Activated CD4-positive, alpha-beta T cell treated with anti-CD3 and anti-CD28 coated beads for 1 hour (primary cell): ENCODE measurements at regions not wholly inside any gene's neighbourhood (a gene's known extent, or its start where the extent isn't known, plus 50 kb on each side); places are given as distances from the start of the nearest gene placed in this dataset.
"Not testable (repeated sequence)": the region's sequence is repeated elsewhere in the genome, so short reads cannot be mapped to it uniquely, and the experiment has no call there.

Experiments
- DNase-seq: peaks from one replicate; pipeline ENCODE4 v3.0.0-alpha.2; 2020

DNA sequence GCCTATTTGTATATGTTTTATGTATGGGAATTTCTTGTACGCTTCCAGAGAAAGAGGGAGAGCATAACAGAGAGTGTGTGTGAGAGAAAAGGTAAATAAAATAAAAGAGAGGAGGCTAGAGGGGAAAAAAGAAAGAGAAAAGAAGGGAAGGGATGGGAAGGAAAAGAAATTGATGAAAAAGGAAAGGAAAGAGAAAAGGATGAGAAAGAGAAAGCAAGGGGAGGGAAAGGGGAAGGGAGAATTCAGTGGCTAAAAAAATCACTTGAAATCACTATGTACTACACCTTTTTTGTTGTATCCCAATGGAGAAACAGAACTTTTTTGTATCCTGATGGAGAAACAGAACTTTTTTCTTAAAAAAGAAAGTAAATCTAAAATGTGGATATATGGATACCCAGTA is 165.5 kb upstream of the MBNL1 start:
- DNase-seq, result no peak

DNA sequence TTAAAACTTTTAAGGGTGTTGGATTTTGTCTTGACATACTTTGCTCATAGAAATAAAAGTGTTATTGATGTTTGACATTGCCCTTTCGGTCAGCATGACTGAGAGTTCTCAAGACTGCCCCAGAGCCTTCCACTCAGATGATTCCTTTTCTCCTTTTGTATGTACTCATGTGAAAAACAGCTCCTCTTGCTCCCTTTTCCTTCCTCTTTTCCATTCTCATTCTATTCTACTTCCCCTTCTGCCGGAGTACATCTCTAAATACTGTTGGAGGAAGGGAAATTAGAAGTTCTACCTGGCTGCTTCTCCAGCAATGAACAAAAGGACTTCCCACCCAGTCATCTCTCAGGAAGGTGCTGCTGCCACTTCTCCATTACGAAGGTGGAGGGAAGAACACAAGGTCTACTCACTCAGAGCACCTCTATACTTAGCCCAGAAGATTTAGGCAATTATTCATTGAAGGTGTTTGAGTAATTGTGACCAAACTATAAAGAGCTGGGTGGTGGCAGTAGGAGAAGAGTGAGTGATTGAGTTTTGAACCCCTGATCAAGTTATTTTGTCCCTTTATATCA is 163.8 kb upstream of the MBNL1 start:
- DNase-seq, result no peak

DNA sequence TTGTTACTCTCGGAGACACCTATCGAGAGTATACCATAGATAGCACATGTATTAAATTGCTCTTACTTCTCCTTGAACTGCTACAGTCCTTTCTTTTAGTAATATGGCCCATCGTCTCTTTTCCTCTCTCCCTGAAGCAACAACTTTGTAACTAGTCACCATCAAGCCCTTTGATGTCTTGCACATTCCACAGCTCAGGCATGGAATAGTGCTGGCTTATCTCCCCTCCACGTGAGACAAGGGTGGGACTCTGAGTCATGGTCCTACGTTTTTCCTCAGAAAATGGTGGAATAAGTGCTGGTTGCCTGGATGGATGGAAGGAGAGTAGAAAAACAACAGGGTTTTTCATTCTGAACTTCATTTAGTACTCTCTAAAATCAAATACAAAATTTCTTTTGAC is 163.3 kb upstream of the MBNL1 start:
- no peak for DNase-seq

DNA sequence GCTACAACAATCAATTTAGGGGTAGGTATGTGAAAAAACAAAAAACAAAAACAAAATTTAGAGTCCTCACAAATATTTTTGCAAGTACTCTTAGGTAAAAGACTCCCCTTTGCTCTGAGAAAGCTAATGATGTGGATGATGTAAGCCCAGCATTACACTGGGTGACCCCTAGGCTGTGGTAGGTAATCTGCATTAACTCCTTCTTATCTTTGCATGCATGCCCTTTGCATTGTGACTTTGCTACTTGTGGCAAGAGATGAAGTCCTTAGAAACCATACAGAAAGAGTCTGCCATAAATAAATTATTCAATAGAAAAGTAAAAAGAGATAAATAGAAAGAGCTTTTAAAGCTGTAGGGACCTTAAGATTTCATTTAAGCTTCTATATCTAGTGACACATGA is 159.7 kb upstream of the MBNL1 start:
- DNase-seq, result no peak

DNA sequence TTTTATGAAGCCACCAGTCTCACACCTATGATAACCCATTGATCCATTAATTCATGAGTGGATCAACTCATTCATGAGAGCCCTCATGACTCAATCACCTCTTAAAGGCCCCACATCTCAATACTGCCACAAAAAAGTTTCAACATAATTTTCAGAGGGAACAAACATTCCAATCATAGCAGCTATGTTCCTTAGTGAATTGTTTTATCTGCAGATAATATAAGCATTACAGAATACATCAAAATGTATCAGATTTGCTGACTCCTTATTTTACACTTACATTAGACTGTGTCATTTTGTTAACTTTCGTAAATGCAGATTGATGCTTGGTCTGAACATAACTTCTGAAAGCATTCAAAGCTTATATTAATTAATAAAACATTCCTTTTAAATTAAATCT is 155.3 kb upstream of the MBNL1 start:
- DNase-seq, result no peak

DNA sequence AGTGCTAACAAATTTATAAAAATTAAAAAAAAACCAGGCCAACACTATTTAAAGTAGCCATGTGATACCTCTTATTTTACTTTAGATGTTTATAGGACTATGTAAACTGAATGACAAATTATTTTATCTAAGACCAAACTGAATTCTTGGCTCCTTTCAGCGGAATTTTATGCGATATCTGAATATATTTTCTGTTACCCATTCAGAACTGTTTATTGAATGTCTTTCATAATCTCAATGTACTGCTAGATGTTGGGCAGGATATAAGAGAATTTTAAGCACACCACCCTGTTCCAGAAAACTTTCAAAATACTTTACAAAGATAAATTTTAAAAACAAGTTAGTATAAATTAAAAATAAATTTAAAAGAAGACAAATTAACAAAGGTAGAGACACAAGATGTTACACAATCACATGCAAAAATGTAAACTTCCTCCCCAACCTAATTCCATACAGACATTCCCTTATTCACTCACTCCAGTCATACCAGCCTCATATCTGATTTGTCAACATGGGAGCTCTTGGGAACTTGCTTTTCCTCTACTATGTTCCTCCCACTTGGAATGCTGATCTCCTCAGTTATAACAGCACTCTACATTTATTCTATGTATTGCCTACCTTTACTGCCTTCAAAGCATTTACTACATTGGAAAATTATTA is 154.6 kb upstream of the MBNL1 start:
- no peak for DNase-seq

DNA sequence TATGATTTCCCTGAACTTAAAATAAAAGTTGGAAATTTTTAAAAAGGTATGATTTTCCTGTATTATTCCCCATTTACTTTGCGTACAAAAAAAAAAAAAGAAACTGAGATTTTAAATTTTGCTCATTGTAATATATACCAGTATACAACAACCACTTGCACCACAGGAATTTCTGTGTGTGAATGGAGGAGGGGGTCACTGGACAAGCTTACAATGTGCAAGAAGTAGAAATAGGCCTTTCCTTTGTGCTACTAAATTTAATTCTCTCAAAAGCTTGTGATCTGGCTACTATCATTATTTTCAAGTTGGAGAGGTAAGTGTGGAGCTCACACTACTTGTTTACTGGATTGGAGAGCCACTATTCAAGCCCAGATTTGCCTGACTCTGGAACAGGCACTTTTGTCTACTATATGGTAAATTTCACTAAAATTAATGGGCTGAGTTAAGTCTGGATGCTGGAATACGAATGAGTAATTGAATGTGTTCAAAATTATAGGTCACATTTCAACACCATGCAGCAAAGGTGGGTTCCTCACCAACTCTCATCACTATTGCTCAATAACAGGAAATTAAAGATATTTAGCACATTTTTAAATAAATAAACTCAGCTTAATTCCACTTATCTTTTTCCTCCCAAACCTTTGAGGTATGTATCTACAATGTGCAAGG is 148.0 kb upstream of the MBNL1 start:
- DNase-seq, result no peak

DNA sequence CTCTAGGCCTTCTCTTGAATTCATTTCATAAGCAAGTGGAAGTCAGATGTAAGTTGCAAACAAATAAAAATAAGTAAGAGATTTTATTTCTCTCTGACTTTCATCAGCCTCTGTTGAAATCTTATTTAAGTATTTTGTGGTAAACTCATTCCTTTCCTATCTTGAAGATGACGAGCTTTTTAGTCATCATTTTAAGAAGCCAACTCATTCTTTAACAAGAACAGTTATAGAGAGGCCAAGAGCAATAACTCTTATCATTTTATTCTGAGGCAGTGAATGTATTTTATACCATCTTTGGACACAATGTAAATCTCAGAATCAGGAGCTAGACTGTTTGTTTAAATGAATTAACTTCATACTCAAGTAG is 147.5 kb upstream of the MBNL1 start:
- no peak for DNase-seq

DNA sequence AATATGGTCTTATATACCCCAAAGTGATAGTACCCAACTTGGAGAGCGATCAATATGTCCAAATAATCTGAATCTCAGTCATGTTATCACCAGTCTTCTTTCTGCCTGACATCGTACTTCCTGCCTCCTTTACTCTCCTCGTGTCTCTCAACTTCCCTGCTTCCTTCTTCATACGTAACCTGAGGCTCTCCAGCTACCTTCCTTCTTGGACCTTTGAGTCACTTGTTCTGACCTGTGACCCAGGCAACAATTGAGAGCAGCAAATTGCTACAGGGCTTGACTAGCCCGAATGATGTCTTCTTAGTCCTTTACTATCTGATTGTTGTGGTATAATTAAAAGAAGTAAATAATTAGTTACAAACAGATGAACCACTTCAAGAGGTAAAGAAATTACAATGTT is 145.9 kb upstream of the MBNL1 start:
- DNase-seq, result no peak

DNA sequence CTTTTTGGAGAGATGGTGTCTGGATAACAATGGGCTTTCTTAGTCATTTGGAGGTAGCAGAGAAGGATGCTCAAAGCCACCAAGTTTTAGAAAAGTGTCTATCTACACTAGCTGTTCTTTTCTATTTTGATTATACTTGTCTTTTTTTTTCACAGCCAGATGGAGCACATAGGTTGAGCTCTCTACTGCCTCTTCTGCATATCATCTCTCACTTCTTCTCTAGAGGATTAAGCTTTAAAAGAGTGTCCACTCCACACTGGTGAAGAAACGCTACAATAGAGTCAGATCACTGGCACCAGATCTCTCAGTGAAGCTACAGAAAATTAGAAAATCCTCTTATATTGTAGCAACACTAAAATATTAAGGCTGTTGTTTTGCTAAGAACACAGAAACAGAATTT is 145.3 kb upstream of the MBNL1 start:
- no peak for DNase-seq

DNA sequence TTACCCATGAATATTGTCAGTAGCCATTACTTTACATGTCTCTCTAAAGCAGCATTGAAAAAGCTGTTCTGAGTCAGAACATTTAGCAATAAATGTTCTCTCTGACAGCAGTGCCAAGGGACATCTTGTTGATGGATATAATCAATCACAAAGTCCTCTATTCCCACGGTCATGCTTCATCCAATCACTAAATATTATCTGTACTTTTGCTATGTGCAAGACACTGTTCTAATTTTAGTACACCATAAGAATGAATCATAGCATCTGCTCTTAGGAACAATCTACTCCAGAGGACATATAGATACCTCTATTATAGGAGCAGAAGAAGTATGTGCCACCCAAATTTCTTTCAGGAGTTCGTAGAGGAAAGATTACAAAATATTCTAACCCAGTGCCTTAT is 142.5 kb upstream of the MBNL1 start:
- no peak for DNase-seq

DNA sequence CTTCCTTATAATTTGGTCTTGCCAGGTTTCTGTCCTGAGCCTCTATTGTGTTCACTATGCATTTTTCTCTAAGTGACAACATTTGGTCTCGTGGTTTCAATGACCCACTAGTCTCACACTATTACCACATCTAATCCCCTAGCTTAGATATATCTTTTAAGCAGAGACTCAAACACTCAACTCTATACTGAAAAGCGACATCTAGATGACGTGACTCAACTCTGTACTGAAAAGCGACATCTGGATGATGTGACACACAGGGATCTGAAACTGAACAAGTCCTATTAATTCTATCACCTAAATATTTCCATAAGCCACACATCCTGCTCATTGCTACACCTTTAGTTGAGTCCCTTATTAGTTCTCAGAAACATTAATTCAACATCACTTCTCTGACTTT is 141.7 kb upstream of the MBNL1 start:
- no peak for DNase-seq

DNA sequence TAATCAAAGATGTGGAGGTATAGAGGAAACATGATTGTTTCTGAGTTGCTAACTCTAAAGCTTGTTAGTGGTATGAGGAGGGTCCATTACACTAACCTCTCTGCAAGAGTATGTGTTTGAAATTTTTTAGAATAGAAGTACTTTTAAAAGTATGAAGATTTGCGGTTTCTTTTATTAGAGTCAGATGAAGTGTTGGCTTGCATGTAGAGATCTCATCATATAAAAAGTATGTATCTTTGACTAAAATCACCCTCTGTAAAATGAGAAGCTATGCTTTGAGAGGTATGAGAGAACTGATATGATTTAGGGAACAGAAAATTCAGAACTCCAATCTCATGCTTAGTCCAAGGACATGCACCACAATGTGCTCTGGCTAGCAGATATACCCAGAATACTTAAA is 140.4 kb upstream of the MBNL1 start:
- no peak for DNase-seq

DNA sequence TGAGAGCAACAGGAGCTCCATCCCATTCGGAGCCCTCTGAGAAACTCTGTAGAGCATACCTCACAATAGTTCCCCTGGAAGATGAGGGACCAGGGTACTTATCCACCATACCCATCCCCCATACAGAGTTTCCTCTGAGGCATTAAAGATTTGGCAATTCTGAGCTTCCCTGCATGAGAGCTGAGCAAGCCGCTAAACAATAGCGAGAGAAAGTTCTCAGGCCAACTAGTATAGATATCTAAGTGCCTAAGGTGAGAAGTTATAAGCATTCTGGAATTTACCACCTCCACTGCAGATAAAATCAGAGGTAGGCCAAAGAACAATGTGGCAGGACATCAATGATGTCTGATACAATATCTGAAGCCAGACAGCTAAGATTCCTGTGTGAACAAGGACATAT is 129.1 kb upstream of the MBNL1 start:
- DNase-seq, result no peak

DNA sequence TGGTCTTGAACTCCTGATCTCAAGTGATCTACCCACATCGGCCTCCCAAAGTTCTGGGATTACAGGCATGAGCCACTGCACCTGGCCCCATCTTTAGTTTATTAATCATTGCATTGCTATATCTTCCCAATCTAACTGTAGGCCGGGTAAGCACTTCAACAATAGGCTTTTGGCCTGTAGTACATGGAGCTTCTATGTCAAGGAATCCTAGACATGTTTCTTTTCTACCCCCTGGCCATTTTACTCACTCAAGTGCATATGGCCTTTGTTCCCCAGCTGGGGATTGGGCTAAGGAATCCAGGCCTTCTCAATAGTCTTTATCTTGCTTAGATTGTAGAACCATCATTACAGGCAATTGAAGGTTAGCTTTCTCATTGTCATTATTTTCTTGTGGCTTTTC is 122.3 kb upstream of the MBNL1 start:
- DNase-seq, result no peak

DNA sequence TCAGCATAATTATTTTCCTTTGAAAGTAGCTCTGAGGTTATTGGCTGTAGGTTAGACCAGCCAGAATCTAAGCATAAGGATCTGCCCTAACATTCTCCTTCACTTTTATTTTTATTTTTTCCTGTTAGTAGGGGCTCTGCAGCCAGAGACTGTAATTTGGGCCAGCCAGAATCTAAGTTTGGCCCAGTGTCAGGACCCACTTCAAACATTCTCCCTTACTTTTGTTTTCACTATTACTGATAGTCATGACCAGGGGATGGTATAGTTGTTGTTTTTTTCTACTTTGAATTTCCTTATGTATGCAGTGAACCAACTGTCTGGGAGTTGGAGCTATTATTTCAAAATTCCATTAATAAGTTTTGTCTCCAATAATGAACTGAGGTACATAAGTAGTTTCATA is 121.0 kb upstream of the MBNL1 start:
- no peak for DNase-seq

DNA sequence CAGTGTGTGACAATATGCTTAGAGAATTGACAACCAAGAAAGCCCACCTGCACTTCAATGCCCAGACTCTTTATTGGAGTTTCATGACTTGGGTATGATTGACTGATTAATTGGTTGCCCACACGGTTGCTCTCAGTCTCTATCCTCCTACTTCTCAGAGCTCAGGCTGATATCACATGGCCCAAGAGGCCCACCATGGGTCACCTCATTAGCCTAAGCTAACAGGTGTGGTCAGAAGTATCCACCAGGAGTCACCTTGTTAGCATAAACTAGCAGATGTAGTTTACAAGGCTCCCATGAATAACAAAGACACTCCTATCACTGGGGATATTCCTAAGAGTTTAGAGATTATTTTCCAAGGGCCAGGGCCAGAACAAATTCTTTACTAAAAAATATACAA is 120.2 kb upstream of the MBNL1 start:
- no peak for DNase-seq

DNA sequence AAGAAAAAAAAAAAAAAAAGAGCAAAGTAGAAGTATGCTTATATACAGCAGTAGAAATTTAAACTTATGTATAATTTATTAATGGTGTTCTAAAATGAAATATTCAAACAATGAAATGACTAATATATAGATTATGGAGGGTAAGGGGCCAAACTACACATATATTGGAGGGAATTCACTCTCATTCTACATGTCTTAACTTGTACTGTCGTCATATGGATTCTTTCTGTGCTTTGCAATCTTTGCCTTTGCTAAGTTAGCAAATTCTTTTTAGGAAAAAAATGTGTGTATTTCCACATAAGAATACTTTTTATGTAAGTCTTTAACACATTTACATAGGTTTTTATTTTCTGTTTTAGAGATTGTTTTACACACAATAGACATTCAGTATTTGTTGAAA is 118.9 kb upstream of the MBNL1 start:
- no peak for DNase-seq

DNA sequence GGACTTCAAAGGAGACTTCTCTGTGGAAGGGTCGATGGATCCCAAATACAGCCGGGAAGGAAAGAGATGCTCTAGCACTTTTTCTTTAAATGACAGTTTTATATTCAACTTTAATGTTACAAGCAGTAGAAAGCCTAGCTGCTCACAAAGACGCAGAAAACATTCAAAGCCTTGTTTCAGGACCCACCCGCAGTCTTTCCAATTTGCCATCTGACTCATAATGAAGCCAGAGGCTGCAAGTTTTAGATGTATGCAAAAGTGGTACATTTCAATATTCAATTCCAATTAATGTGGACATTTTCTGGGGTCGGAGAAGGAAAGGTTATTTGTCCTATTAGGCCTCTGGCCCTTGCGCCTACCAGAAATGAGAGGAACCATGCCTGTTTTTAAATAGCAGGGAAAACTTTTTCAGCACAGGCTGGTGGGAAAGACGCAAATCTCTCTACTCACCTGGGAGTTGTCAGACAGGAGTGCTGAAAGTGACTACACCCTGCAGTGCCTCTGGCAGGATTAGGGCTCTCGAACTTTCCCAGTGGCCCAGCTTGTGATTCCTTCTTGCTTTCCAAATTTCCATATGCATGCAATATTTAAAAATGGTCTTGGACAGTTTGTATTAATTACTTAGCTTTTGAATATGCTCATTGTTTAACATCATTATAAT is 117.4 kb upstream of the MBNL1 start:
- DNase-seq, result no peak

DNA sequence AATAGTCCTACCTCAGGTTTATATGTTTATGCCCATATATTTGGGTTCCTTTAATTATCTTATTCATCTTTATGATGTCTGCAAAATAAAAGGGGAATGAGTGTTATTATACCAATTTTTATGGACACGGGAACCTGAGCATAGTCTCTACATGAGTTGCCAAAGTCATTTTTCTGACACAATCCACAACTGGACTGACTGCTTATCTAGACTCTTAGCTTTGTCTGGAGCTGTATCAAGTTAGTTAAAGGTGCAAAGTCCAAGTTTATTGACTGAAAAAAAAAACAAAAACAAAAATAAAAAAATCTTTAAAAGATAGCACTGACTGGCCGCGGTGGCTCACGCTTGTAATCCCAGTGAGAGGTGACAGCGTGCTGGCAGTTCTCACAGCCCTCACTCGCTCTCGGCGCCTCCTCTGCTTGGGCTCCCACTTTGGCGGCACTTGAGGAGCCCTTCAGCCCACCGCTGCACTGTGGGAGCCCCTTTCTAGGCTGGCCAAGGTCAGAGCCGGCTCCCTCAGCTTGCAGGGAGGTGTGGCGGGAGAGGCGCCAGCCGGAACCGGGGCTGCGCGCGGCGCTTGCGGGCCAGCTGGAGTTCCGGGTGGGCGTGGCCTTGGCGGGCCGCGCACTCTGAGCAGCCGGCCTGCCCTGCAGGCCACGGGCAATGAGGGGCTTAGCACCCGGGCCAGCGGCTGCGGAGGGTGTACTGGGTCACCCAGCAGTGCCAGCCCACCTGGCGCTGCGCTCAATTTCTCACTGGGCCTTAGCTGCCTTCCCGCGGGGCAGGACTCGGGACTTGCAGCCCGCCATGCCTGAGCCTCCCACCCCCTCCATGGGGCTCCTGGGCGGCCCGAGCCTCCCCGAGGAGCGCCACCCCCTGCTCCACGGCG is 116.6 kb upstream of the MBNL1 start:
- DNase-seq, result not testable (repeated sequence)

DNA sequence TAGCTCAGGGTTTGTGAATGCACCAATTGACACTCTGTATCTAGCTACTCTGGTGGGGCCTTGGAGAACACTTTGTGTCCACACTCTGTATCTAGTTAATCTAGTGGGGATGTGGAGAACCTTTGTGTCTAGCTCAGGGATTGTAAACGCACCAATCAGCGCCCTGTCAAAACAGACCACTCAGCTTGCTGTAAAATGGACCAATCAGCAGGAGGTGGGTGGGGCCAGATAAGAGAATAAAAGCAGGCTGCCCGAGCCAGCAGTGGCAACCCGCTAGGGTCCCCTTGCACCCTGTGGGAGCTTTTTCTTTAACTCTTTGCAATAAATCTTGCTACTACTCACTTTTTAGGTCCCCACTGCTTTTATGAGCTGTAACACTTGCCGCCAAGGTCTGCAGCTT is 115.6 kb upstream of the MBNL1 start:
- DNase-seq, result not testable (repeated sequence)

DNA sequence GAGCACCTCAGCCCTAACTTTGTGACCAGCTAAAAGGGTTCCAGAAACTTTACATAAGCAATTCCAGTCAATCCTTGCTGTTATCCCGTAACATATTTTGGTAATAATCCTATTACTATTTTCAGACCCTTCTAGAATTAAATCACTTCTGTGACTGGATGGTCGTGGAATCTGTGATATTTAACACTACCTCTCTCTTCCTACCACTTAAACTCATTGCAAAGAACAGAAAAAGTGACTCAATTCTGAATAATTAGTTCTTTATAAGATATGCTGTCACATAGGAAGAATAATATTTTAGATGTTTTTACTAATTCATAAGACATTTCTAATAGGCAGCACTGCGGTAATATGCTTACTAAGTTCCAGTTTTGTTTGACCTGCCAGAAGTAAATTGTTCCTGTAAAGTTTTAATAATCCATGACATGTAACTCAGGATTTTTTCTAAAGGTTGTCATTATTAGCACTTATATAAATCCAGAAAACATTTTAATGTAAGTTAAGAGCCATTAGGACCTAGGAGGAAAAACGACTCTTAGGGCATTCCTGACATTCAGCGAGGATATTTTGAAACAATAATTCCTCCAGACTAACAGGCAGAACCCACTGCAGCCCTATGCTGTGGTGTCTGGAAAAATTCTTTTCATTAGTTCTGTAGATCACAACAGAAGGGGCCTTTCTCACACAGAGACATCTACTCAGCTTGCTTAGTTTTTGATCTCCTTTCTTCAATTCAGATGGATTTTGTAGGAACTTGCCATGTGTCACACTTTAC is 113.3 kb upstream of the MBNL1 start:
- no peak for DNase-seq

DNA sequence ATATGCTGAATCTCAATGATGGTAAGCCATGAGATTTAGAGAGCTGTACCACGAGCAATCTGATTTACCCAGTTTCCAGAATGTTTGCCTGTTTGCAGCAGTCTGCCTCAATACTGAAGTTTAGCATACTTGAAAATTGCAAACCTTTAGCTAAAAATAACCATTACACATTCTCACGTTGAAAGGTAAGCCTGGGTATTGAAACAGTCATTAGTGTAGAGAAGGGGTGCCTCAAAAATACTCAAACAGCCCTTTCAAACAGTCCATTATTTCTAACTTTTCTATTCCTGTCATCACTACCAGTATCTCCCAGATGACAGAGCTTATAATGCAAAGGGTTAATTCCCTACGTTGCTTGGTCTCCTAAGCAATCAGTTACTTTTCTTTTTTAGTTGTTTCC is 111.8 kb upstream of the MBNL1 start:
- DNase-seq, result no peak
